PC-3 (cell line): ENCODE measurements at regions not wholly inside any gene's neighbourhood (a gene's known extent, or its start where the extent isn't known, plus 50 kb on each side); places are given as distances from the start of the nearest gene placed in this dataset.

Source experiments
- ATAC-seq: fragments of 200-7000 bp; cut with Tn5 transposase; 2 replicates; pipeline ENCODE4 v1.9.1; 2020; ENCODE audit warnings: mild to moderate bottlenecking, moderate library complexity
- BruUV-seq: library from RNA; stranded (reverse); fragments of 400-500 nt; replicated peaks from 2 replicates; lab custom pipeline; 2021; lab: Mats Ljungman, UMichigan
- CTCF ChIA-PET: fragments of 300-600 bp; sonication (Branson Sonifier 250); formaldehyde crosslinking; loops from one replicate; lab custom pipeline; 2022; ENCODE audit warnings: antibody characterized with exemption; lab: Charles Lee
- POLR2A ChIA-PET: fragments of 300-600 bp; sonication (Branson Sonifier 250); formaldehyde crosslinking; loops from one replicate; lab custom pipeline; 2022; ENCODE audit warnings: antibody characterized with exemption; ENCODE audit not compliant: unreplicated experiment; lab: Charles Lee
- DNase-seq: peaks from one replicate; pipeline ENCODE4 v3.0.0-alpha.2; 2015
- H2AFZ ChIP-seq: fragments of 300-600 bp; sonication (generic); 2 replicates; pipeline ENCODE4 v1.6.0; 2016; ENCODE audit warnings: antibody characterized with exemption, low read length
- H3F3A ChIP-seq: fragments of 300-600 bp; sonication (generic); one replicate; pipeline ENCODE4 v1.6.0; 2017; ENCODE audit warnings: antibody characterized with exemption, low read length, control low read depth, mild to moderate bottlenecking; ENCODE audit not compliant: unreplicated experiment
- H3K27ac ChIP-seq: fragments of 300-600 bp; sonication (generic); 2 replicates; pipeline ENCODE4 v1.5.1; 2016; ENCODE audit warnings: mild to moderate bottlenecking, low read length
- H3K27me3 ChIP-seq: fragments of 300-600 bp; sonication (generic); 2 replicates; pipeline ENCODE4 v1.6.1; 2016; ENCODE audit warnings: low read length, mixed read lengths
- H3K36me3 ChIP-seq: fragments of 300-600 bp; sonication (generic); 2 replicates; pipeline ENCODE4 v1.6.1; 2016; ENCODE audit warnings: low read depth, mixed run types, low read length, mixed read lengths
- H3K4me1 ChIP-seq: fragments of 300-600 bp; sonication (generic); 2 replicates; pipeline ENCODE4 v1.5.1; 2016; ENCODE audit warnings: low read length; ENCODE audit not compliant: insufficient read depth
- H3K4me2 ChIP-seq: fragments of 300-600 bp; sonication (generic); 2 replicates; pipeline ENCODE4 v1.6.0; 2016; ENCODE audit warnings: low read length
- H3K4me3 ChIP-seq: fragments of 300-600 bp; sonication (generic); 2 replicates; pipeline ENCODE4 v1.5.1; 2016; ENCODE audit warnings: mild to moderate bottlenecking, low read length, mixed read lengths
- H3K79me2 ChIP-seq: fragments of 300-600 bp; sonication (generic); 2 replicates; pipeline ENCODE4 v1.6.1; 2017; ENCODE audit warnings: low read length, mixed read lengths
- H3K9ac ChIP-seq: fragments of 300-600 bp; sonication (generic); 2 replicates; pipeline ENCODE4 v1.6.0; 2016; ENCODE audit warnings: mild to moderate bottlenecking, low read length
- H3K9me2 ChIP-seq: fragments of 300-600 bp; sonication (generic); replicated peaks from 2 replicates; pipeline ENCODE4 v1.6.1; 2016; ENCODE audit warnings: mixed run types, low read length, mixed read lengths
- H3K9me3 ChIP-seq: fragments of 300-600 bp; sonication (generic); 2 replicates; pipeline ENCODE4 v1.6.1; 2016; ENCODE audit warnings: low read length, mixed read lengths
- H4K20me1 ChIP-seq: fragments of 300-600 bp; sonication (generic); 2 replicates; pipeline ENCODE4 v1.6.1; 2016; ENCODE audit warnings: low read length, mixed read lengths
- CTCF ChIP-seq: fragments of 300-600 bp; sonication (generic); conservative IDR thresholded peaks from 2 replicates; pipeline ENCODE4 v1.5.1; 2017; ENCODE audit warnings: antibody characterized with exemption, low read depth, mild to moderate bottlenecking, low read length
- EZH2 ChIP-seq: fragments of 300-600 bp; sonication (generic); IDR thresholded peaks from one replicate; pipeline ENCODE4 v1.6.1; 2017; ENCODE audit warnings: antibody characterized with exemption, mild to moderate bottlenecking, low read length; ENCODE audit not compliant: unreplicated experiment
- EZH2phosphoT487 ChIP-seq: fragments of 300-600 bp; sonication (generic); IDR thresholded peaks from 2 replicates; pipeline ENCODE4 v1.6.1; 2018; ENCODE audit warnings: mild to moderate bottlenecking, antibody characterized with exemption, low read length, borderline replicate concordance
- intact Hi-C: fragments of 100-400 bp; cut with micrococcal nuclease; formaldehyde crosslinking; loops from 2 replicates; pipeline ENCODE4 v1.9.0; 2023

GRCh38 chr3:36312351-36312750 lies 68.0 kb upstream of the STAC start:
- Histone ChIP-seq H3K9me2 (no peaks in the 10 kb centered on the region), H2AFZ (no peak overlapping the region), H3K4me1 (no peaks in the 10 kb centered on the region), H3K36me3 (no peaks in the 10 kb centered on the region), H3K27me3 (no peaks in the 10 kb centered on the region), H3K27ac (no peak overlapping the region), H3K4me3 (no peak overlapping the region), H3K9ac (no peak overlapping the region), H4K20me1 (no peaks in the 10 kb centered on the region), H3K9me3 (no peaks in the 10 kb centered on the region), H3K4me2 (no peak overlapping the region), H3F3A (no peaks in the 10 kb centered on the region), H3K79me2 (no peaks in the 10 kb centered on the region)
- DNase-seq, result peak; percentile 30
- TF ChIP-seq CTCF (no peak), EZH2 (no peak), EZH2phosphoT487 (no peak)
- intact Hi-C loops, result no loop called here
- no peak; the same call in 1 of the 2 replicates for ATAC-seq
- ChIA-PET CTCF (no interaction called here), POLR2A (no interaction called here)
- no TSS peak for BruUV-seq

GRCh38 chr3:36317915-36318314 lies 62.4 kb upstream of the STAC start:
- Histone ChIP-seq H4K20me1 (no peaks in the 10 kb centered on the region), H3K27me3 (no peaks in the 10 kb centered on the region), H2AFZ (no peak overlapping the region), H3K9me3 (no peaks in the 10 kb centered on the region), H3K9me2 (no peaks in the 10 kb centered on the region), H3F3A (no peaks in the 10 kb centered on the region), H3K9ac (no peak overlapping the region), H3K4me3 (no peak overlapping the region), H3K79me2 (no peaks in the 10 kb centered on the region), H3K27ac (no peak overlapping the region), H3K36me3 (no peaks in the 10 kb centered on the region), H3K4me1 (no peaks in the 10 kb centered on the region), H3K4me2 (no peak overlapping the region)
- POLR2A ChIA-PET, result no interaction called here
- DNase-seq (no peak), ATAC-seq (no peak)
- TF ChIP-seq CTCF (no peak), EZH2 (no peak), EZH2phosphoT487 (no peak)
- BruUV-seq, result no TSS peak
- intact Hi-C loops, result no loop called here
- CTCF ChIA-PET, result no interaction called here

GRCh38 chr3:36318621-36319200 lies 61.6 kb upstream of the STAC start:
- DNase-seq, result no peak

More at GRCh38 chr3:36318621-36319200, 61.6 kb upstream of the STAC start:
- H3K79me2 ChIP-seq, result no peaks in the 10 kb centered on the region
- H3K4me1 ChIP-seq, result no peaks in the 10 kb centered on the region
- no peaks in the 10 kb centered on the region for H4K20me1 ChIP-seq
- no peaks in the 10 kb centered on the region for H3K27me3 ChIP-seq
- H3K4me2 ChIP-seq, result no peak overlapping the region
- ChIA-PET CTCF (no interaction called here), POLR2A (no interaction called here)
- H3K36me3 ChIP-seq, result no peaks in the 10 kb centered on the region
- H3F3A ChIP-seq, result no peaks in the 10 kb centered on the region
- H3K9ac ChIP-seq, result no peak overlapping the region
- BruUV-seq, result no TSS peak
- intact Hi-C loops, result no loop called here
- ATAC-seq, result no peak
- no peaks in the 10 kb centered on the region for H3K9me3 ChIP-seq
- no peak overlapping the region for H3K27ac ChIP-seq
- no peak overlapping the region for H2AFZ ChIP-seq
- no peak overlapping the region for H3K4me3 ChIP-seq
- no peaks in the 10 kb centered on the region for H3K9me2 ChIP-seq
- TF ChIP-seq EZH2phosphoT487, result no peak
